Ishikawa (cell line): ENCODE measurements at regions not wholly inside any gene's neighbourhood (a gene's known extent, or its start where the extent isn't known, plus 50 kb on each side); places are given as distances from the start of the nearest gene placed in this dataset.

Source experiments
- CEBPB ChIP-seq: IDR thresholded peaks from 2 replicates; pipeline ENCODE4 v1.6.1; 2012
- CREB1 ChIP-seq: IDR thresholded peaks from 2 replicates; pipeline ENCODE4 v1.6.1; 2012; ENCODE audit warnings: low read depth
- EGR1 ChIP-seq: IDR thresholded peaks from 2 replicates; pipeline ENCODE4 v1.6.1; 2012
- EP300 ChIP-seq: IDR thresholded peaks from 2 replicates; pipeline ENCODE4 v1.6.1; 2012; ENCODE audit warnings: borderline replicate concordance
- FOXM1 ChIP-seq: IDR thresholded peaks from 2 replicates; pipeline ENCODE4 v1.6.1; 2012; ENCODE audit warnings: low read depth, borderline replicate concordance
- NFIC ChIP-seq: IDR thresholded peaks from 2 replicates; pipeline ENCODE4 v1.6.1; 2012
- RAD21 ChIP-seq: IDR thresholded peaks from 2 replicates; pipeline ENCODE4 v1.6.1; 2012; ENCODE audit warnings: low read depth
- TAF1 ChIP-seq: IDR thresholded peaks from 2 replicates; pipeline ENCODE4 v1.6.1; 2012; ENCODE audit warnings: low read depth, mild to moderate bottlenecking
- TCF12 ChIP-seq: IDR thresholded peaks from 2 replicates; pipeline ENCODE4 v1.6.1; 2012; ENCODE audit warnings: low read depth
- TEAD4 ChIP-seq: IDR thresholded peaks from 2 replicates; pipeline ENCODE4 v1.6.1; 2012
- USF1 ChIP-seq: IDR thresholded peaks from 2 replicates; pipeline ENCODE4 v1.6.1; 2012
- YY1 ChIP-seq: IDR thresholded peaks from 2 replicates; pipeline ENCODE4 v1.6.1; 2012; ENCODE audit warnings: low read depth
- ZBTB7A ChIP-seq: IDR thresholded peaks from 2 replicates; pipeline ENCODE4 v1.6.1; 2012; ENCODE audit warnings: low read depth
- TF ChIP-seq, protein P1 (sequence below): IDR thresholded peaks from 2 replicates; pipeline ENCODE4 v1.6.1; 2012; ENCODE audit warnings: low read depth, mild to moderate bottlenecking
- TF ChIP-seq, protein P2 (sequence below): IDR thresholded peaks from 2 replicates; pipeline ENCODE4 v1.6.1; 2012

GRCh38 chr2:100195942-100196341 lies 53.6 kb upstream of the AFF3 start:
- TF ChIP-seq EP300 (no peak), RAD21 (no peak), CREB1 (no peak), YY1 (no peak), TAF1 (no peak), TEAD4 (no peak)
- TF ChIP-seq, protein P1, sequence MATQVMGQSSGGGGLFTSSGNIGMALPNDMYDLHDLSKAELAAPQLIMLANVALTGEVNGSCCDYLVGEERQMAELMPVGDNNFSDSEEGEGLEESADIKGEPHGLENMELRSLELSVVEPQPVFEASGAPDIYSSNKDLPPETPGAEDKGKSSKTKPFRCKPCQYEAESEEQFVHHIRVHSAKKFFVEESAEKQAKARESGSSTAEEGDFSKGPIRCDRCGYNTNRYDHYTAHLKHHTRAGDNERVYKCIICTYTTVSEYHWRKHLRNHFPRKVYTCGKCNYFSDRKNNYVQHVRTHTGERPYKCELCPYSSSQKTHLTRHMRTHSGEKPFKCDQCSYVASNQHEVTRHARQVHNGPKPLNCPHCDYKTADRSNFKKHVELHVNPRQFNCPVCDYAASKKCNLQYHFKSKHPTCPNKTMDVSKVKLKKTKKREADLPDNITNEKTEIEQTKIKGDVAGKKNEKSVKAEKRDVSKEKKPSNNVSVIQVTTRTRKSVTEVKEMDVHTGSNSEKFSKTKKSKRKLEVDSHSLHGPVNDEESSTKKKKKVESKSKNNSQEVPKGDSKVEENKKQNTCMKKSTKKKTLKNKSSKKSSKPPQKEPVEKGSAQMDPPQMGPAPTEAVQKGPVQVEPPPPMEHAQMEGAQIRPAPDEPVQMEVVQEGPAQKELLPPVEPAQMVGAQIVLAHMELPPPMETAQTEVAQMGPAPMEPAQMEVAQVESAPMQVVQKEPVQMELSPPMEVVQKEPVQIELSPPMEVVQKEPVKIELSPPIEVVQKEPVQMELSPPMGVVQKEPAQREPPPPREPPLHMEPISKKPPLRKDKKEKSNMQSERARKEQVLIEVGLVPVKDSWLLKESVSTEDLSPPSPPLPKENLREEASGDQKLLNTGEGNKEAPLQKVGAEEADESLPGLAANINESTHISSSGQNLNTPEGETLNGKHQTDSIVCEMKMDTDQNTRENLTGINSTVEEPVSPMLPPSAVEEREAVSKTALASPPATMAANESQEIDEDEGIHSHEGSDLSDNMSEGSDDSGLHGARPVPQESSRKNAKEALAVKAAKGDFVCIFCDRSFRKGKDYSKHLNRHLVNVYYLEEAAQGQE, result no peak
- TF ChIP-seq, protein P2, sequence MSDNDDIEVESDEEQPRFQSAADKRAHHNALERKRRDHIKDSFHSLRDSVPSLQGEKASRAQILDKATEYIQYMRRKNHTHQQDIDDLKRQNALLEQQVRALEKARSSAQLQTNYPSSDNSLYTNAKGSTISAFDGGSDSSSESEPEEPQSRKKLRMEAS, result no peak

GRCh38 chr2:100194951-100195350 lies 52.6 kb upstream of the AFF3 start:
- TF ChIP-seq ZBTB7A (no peak), EGR1 (no peak)

GRCh38 chr2:100193291-100193710 lies 50.9 kb upstream of the AFF3 start:
- TF ChIP-seq RAD21 (no peak), EP300 (no peak), TCF12 (no peak), USF1 (no peak), NFIC (no peak), FOXM1 (no peak), EGR1 (no peak), YY1 (no peak), CREB1 (no peak)
- TF ChIP-seq, protein P2, result no peak
- TF ChIP-seq, protein P1, result no peak

DNA sequence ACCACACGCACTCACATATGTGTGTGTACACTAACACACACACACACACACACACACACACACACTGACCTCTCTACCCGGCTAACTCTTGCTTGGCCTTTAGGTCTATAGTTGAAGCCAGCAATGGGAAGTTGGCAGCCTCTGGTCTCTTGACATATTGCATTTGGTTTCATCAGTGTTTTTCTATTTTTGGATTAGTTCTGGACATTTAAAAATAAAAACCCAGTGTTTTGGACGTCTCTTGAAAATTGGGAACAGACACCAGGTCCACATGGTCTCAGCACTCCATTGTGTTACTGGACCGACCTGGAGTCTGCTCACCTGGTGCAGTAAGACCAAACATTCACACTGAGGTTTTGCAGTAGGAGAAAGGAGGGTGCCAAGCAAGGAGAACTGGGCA lies 50.4 kb upstream of the AFF3 start:
- TF ChIP-seq NFIC (no peak), TCF12 (no peak), USF1 (no peak), TEAD4 (no peak), YY1 (no peak), FOXM1 (no peak), EP300 (no peak), EGR1 (no peak), ZBTB7A (no peak), CREB1 (no peak), RAD21 (no peak), TAF1 (no peak), CEBPB (no peak)
- TF ChIP-seq, protein P1, result no peak
- TF ChIP-seq, protein P2, result no peak

GRCh38 chr2:100192300-100192699 lies 49.9 kb upstream of the AFF3 start:
- no peak for TF ChIP-seq YY1
- TF ChIP-seq, protein P1, result no peak
- TF ChIP-seq USF1, result no peak
- TF ChIP-seq TEAD4, result no peak
- no peak for TF ChIP-seq FOXM1
- no peak for TF ChIP-seq NFIC
- TF ChIP-seq, protein P2, result no peak
- TF ChIP-seq EGR1, result no peak
- no peak for TF ChIP-seq RAD21
- no peak for TF ChIP-seq EP300
- TF ChIP-seq CEBPB, result no peak
- no peak for TF ChIP-seq ZBTB7A
- no peak for TF ChIP-seq CREB1
- TF ChIP-seq TCF12, result no peak
- TF ChIP-seq TAF1, result no peak
